GM19397 (cell line): ENCODE measurements at regions not wholly inside any gene's neighbourhood (a gene's known extent, or its start where the extent isn't known, plus 50 kb on each side); places are given as distances from the start of the nearest gene placed in this dataset.
"Not testable (repeated sequence)": the region's sequence is repeated elsewhere in the genome, so short reads cannot be mapped to it uniquely, and the experiment has no call there.

Source experiments
- ATAC-seq: cut with Tn5 transposase; IDR thresholded peaks from one replicate; pipeline ENCODE4 v1.9.1; 2021; ENCODE audit warnings: mild to moderate bottlenecking, moderate library complexity; ENCODE audit not compliant: unreplicated experiment

DNA sequence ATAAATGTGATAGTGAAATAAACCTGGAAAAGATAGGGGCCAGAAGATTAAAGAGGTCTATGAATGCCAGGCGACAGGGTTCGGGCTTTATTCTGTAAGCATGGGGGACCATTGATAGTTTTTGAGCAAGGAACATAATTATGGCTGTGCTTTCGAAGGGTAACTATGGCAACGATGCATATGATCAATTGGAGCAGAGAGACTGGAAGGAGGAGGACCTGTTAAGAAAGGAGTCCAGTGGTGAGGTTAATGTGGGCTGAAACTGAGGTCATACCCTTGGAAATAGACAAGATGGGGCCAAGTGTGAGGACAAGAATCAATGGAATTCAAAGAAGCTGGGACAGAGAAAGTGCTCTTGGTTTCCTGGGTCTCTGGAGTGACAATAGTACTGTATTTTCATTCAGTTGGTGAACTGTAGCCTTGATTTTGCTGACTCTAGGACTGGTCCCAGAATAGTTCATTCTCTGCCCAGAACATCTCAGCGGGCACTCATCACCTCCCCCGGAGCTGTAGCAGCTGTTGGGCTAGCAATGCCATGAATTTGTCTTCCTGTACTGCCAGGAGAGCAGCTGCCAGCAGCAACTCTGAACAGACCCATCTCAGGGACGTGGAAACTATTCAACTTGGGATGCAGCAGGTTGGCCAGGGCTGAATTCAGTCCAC, 108.4 kb downstream of the SRGAP2 start:
- not testable (repeated sequence) for ATAC-seq

- not testable (repeated sequence) for ATAC-seq
These were observed 108.9 kb downstream of the SRGAP2 start for GRCh38 chr1:206312274-206312665.

- ATAC-seq = not testable (repeated sequence)
These were observed 111.8 kb downstream of the SRGAP2 start for GRCh38 chr1:206314951-206315636.

GRCh38 chr1:206316901-206317300, 113.6 kb downstream of the SRGAP2 start:
- not testable (repeated sequence) for ATAC-seq

DNA sequence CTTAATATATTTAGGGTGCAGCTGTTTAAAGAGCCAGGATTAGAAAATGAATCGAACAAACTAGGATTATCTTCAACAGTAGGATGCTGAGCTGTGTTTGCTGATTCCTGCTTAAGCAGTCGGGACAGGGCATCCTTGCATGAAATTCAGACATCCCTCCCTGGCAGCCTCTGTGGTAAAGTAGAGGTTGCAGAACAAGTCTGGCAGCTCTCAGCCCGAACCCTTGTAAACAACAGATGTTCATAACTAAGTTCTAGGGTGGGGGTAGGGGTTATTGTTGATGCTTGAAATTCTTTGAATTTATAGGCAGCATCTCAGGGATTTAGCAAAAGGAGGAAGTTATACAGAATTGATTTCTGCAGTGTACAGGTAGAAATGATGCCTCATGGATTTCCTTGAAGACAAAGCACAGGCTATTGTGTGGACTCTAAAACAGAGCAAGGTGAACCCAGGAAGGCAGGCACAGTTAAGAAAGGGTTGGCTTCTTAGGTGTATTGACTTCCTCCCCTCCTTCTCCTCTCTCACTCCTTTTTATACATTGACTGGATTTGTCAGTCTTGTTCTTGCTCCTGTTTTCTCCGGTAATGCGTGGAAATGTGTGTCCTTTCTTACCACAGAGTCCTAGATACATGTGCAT, 114.7 kb downstream of the SRGAP2 start:
- ATAC-seq = not testable (repeated sequence)

DNA sequence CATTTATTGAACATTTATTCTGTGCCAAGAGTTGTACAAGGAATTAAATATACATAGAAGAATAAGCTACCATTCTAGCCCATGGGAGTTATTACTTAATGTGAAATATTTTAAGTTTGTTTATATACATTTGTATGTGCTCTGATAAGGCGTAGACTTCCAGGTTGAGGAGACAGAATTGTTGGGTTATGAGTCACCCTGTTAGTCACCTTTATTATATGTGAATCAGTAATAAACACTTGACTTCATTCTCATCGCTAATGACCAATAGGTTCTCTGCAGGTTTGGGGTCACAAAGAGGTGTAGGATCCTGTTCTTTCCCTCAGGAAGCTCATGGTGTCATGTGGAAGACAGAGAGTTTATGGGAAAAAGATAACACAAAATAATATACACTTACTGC, 116.9 kb downstream of the SRGAP2 start:
- ATAC-seq = not testable (repeated sequence)

DNA sequence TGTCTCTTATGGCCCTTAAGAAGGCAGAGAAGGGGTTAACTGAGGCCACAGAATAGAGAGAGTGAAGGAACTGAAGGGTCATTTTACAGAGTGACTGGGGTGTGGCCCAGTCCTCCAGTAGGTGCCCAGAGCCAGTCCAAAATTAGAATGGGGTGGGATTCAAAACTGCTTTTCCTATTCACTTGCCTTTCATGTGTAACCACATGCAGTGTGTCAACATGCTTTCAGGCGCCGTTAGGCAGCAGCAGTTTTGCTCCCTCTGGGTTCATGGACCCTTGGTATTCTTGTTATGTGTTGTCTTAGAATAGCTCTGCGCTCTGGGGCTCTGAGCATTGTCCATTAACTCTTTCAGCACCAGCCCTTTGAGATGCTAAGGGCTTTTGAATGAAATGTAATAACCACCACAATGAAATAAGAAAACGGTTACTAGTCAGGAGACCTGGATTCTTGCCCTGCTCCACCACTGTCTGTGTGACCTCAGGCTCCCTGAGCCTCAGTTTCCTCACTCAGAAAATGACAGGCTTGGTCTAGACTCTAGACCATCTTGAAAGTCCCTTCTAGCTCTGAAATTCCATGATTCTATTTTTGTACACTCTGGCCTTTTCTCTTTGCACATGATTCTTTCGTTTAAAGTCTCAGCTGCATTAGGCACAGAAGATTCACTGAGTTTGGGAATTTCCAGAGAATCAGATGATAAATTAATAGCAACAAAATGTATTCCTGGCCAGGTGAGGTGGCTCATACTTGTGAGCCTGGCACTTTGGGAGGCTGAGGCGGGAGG, 123.0 kb downstream of the SRGAP2 start:
- not testable (repeated sequence) for ATAC-seq

DNA sequence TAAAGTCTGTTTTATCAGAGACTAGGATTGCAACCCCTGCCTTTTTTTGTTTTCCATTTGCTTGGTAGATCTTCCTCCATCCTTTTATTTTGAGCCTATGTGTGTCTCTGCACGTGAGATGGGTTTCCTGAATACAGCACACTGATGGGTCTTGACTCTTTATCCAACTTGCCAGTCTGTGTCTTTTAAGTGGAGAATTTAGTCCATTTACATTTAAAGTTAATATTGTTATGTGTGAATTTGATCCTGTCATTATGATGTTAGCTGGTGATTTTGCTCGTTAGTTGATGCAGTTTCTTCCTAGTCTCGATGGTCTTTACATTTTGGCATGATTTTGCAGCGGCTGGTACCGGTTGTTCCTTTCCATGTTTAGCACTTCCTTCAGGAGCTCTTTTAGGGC, 128.3 kb downstream of the SRGAP2 start:
- not testable (repeated sequence) for ATAC-seq

GRCh38 chr1:206333316-206333715, 130.0 kb downstream of the SRGAP2 start:
- not testable (repeated sequence) for ATAC-seq

DNA sequence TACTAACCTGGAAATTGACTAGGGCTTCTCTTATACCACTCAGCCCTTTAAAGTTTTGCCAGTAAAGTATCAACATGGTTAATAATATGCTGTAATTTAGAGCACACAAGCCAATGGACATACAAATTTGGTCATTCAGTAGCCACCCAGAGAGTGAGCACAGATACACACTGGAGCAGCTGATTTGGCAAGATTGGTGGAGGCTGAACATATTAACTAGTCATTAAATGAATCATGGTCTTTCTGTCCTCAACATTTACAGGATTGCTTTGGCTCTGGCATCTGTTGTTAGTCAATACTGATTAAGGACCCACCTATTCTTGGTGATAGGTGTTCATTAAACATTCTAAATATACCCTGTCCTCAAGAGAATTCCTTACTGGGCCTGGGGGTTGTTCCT, 130.6 kb downstream of the SRGAP2 start:
- not testable (repeated sequence) for ATAC-seq

GRCh38 chr1:206334481-206334880, 131.1 kb downstream of the SRGAP2 start:
- not testable (repeated sequence) for ATAC-seq

GRCh38 chr1:206335162-206335561, 131.8 kb downstream of the SRGAP2 start:
- not testable (repeated sequence) for ATAC-seq

DNA sequence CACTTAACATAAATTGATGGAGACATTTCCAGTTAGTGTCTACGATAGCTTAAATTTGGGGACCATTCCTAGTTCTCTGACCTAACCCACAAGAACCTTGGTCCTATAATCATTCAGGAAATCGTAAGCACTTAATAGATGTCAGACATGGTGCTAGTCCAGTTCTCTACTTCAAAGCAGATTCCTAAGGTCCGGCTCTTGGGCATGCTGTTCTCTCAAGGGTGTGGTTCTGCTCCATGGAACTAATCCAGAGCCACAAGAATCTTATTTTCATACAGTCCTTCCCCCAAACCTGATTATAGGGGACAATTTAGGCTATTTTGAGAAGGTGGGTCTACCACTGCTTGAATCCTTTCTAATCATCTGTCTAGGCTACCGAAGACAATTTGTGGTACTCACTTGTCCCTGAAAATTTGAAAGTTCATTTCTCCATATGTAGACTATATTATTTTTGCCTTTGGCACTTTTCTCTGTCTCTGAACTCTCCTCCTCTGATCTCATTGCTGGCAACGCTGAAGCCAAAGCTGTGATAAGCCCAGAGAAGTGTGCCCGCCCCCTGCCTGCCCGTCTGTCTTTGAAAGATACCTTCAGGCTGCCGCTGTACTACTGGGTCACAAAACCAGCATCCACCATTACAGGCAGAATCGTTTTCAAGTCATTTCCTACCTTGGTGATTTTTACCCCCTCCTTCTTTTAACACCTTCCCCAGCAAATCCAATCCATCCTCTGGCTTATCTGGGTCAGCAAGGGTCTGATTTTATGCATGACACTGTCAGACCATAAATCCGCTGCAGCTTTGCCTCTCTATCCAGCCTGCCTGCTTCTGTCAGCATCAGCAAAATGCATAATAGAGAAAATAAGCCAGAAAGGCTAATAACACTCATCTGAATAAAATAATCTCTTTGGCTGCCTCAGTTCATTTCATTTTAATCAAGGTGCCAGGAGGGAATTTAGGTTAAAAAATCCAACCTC, 132.8 kb downstream of the SRGAP2 start:
- ATAC-seq = not testable (repeated sequence)

DNA sequence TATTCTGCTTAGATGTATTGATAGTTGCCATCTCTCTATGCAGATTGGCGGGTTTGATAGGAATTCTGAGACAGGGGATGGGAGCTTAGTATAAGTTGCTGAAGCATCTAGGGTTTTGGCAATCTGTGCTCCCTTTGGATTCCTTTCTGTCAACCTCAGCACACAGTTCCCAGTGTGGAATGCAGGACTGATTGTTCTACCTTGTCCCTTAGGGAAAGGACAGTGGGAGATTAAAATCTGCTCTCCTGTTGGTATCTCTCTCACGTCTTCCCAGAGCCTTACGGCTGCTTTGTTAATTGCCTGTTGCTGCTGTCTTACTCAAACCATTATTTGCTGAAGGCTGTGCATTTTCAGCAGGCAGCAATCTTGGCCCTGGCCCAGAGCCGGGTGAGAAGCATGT, 133.3 kb upstream of the IKBKE start:
- not testable (repeated sequence) for ATAC-seq

GRCh38 chr1:206350493-206351275, 119.6 kb upstream of the IKBKE start:
- not testable (repeated sequence) for ATAC-seq

- ATAC-seq = not testable (repeated sequence)
These were observed 118.8 kb upstream of the IKBKE start for GRCh38 chr1:206351276-206352052.

DNA sequence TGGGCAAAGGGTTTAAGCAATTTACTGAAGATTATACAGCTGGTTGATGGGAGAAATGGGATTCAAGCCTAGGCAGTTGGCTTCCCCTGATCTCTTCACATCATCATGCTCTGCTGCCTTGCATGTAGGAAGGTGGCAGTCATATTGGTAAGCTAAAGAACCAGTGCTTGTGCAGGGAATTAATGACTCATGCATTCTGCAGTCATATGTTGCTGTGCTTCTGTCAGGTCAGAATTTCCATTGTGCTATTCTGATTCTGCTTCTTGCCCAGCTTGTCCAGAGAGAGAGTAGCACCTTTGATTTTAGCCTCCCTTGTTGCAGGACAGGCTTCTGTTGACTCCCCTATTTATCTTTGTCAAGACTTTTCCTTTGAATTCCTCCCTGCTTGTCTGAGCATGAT, 114.0 kb upstream of the IKBKE start:
- not testable (repeated sequence) for ATAC-seq

DNA sequence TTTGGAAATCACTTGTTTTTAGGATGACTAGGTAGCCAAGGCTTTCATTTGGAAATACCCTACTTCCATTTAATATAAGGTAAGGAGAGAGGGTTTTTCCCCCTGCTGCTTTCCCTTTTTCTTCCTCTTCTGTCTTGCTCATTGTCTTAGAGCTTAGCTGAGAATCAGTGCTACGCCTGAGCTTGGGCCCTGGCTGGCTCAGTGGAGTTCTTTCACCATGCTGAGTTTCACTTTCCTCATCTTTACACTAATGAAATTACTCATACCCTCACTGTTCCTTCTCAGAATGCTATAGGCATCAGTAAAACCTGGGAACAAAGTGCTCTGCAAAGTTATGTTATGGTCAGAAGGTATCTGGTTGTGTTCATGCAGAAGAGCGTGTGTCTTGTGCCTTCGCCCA, 112.3 kb upstream of the IKBKE start:
- not testable (repeated sequence) for ATAC-seq
